Gastroesophageal sphincter (tissue), 3 donors: ENCODE measurements at regions not wholly inside any gene's neighbourhood (a gene's known extent, or its start where the extent isn't known, plus 50 kb on each side); places are given as distances from the start of the nearest gene placed in this dataset.

ENCODE experiments used
- EP300 ChIP-seq: sonication (generic); formaldehyde crosslinking; IDR thresholded peaks from one replicate; pipeline ENCODE4 v1.6.1; 2017; ENCODE audit warnings: antibody characterized with exemption, mild to moderate bottlenecking
- POLR2A ChIP-seq, 2 donors: fragments of 450-650 bp; IDR thresholded peaks; one replicate each; pipeline ENCODE4 v1.6.1; 2017; ENCODE audit warnings: antibody characterized with exemption in 2 of 2, mild to moderate bottlenecking in 2 of 2, moderate library complexity in 1 of 2
- POLR2AphosphoS5 ChIP-seq: sonication (generic); formaldehyde crosslinking; IDR thresholded peaks from one replicate; pipeline ENCODE4 v1.6.1; 2017; ENCODE audit warnings: antibody characterized with exemption
- TF ChIP-seq, protein P1 (sequence below), 4 experiments: fragments of 200-600 bp in 2 of 4; fragments of 450-650 bp in 2 of 4; sonication (generic) in 1 of 4; IDR thresholded peaks; one replicate each; pipeline ENCODE4 v1.5.1; 2017 to 2019; ENCODE audit warnings: antibody characterized with exemption in 4 of 4, mild to moderate bottlenecking in 2 of 4, moderate library complexity in 2 of 4

DNA sequence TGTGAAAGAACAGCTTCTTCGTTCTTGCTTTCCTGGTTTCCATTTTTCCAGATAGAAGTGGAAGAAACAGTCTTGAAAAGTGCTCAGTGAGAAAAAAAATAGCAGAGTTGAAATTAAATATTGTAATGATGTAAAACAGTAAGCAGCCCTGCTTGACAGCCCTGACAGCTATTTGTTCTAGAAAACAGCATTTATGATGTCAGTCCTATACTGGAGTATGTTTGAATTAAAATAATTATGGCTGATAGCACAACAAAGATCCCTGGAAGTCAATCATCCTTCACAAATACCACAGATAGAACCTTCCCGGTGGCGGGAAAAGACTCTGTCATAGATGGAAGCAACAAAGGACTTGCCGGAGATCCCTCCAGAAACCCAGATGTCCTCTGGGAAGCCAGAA is 298.0 kb upstream of the TNRC6C start:
- TF ChIP-seq, protein P1, sequence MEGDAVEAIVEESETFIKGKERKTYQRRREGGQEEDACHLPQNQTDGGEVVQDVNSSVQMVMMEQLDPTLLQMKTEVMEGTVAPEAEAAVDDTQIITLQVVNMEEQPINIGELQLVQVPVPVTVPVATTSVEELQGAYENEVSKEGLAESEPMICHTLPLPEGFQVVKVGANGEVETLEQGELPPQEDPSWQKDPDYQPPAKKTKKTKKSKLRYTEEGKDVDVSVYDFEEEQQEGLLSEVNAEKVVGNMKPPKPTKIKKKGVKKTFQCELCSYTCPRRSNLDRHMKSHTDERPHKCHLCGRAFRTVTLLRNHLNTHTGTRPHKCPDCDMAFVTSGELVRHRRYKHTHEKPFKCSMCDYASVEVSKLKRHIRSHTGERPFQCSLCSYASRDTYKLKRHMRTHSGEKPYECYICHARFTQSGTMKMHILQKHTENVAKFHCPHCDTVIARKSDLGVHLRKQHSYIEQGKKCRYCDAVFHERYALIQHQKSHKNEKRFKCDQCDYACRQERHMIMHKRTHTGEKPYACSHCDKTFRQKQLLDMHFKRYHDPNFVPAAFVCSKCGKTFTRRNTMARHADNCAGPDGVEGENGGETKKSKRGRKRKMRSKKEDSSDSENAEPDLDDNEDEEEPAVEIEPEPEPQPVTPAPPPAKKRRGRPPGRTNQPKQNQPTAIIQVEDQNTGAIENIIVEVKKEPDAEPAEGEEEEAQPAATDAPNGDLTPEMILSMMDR (IDR thresholded peaks at IDR 0.05), result no peak
- TF ChIP-seq EP300, result no peak
- TF ChIP-seq POLR2AphosphoS5, result no peak
- TF ChIP-seq POLR2A (IDR thresholded peaks at IDR 0.05), result no peak
